Activated CD4-positive, alpha-beta T cell treated with anti-CD3 and anti-CD28 coated beads for 24 hours (primary cell): ENCODE measurements at regions not wholly inside any gene's neighbourhood (a gene's known extent, or its start where the extent isn't known, plus 50 kb on each side); places are given as distances from the start of the nearest gene placed in this dataset.

Source experiments
- DNase-seq, 2 donors: peaks; one replicate each; pipeline ENCODE4 v3.0.0-alpha.2; 2020; ENCODE audit warnings: low read depth in 2 of 2

DNA sequence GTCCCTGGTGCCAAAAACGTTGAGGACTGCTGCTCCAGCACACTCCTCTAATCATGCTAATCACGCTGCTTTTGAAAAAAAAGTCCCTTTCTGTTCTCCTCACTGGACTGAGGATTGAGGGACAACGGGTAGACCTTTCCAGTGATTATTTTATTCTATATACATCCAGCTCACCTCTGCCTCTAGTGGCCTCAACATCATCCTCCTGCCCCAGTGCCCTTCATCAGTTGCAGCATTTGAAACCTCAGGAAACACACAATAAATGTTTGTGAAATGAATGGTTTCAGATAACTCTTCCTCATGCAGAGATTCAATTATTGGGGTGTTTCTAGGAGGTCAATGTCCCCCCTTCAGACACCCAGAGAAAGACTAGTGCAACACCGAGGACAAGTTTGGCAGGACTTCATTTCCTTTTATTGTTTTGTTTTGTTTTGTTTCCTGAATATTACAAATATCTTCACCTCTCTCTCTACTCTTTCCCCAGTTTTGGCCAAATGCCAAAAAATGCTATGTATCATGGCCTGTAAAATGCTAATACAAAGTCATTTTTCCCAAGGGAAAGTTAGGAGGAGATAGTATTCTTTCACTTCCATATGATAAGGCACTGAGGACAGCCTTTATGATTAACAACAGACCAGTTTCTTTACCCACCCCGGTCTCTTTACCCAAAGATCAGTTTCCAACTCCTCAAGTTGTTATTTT is 460.1 kb upstream of the SLIT2 start:
- no peak for DNase-seq

DNA sequence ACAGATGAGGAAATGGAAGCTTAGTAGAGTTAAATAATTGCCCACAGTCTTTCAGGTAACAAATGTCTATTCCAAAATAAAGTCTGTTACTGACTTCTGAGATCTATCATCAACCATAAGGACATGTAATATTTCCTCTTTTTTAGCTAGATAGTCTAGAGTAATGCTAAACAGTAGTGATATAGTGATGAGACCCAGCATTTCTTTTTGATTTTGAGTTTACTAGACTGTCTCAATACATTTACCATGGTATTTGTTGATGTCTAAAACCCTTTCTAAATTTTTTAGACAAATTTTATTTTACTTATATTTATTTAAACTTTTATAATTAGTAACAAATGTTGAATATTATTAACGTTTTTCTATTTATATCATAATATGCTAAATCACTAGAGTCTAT is 465.1 kb upstream of the SLIT2 start:
- DNase-seq: no peak

DNA sequence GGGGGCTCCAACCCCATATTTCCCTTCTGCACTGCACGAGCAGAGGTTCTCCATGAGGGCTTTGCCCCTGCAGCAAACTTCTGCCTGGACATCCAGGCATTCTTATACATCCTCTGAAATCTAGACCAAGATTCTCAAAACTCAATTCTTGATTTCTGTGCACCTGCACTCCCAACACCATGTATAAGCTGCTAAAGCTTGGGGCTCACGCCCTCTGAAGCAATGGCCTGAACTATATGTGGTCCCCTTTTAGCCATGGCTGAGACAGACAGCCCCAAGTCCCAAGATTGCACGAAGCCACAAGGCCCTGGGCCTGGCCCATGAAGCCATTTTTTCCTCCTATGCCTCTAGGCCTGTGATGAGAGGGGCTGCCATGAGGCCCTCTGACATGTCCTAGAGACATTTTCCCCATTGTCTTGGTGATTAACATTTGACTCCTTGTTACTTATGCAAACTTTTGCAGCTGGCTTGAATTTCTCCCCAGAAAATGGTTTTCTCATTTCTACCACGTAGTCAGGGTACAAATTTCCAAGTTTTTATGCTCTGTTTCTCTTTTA is 468.0 kb upstream of the SLIT2 start:
- DNase-seq: no peak

DNA sequence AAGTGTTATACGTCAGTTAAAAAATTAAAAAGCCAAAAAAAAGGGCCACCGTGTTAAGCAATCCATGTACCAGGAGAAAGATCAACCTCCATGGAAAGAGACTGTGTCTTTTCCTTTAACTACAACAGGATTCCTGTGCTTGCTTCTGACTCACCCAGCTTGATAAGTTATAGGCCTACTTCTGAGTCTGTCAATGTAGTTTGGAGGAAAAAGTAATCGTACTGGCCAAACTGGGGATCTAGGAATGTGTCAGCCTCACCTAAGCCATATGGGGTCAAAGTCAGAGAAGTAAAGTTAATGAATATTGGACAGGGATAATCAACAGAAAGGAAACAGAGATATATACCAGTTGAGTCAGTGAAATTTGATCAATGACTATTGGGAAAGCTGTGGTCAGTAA is 470.8 kb upstream of the SLIT2 start:
- no peak for DNase-seq

DNA sequence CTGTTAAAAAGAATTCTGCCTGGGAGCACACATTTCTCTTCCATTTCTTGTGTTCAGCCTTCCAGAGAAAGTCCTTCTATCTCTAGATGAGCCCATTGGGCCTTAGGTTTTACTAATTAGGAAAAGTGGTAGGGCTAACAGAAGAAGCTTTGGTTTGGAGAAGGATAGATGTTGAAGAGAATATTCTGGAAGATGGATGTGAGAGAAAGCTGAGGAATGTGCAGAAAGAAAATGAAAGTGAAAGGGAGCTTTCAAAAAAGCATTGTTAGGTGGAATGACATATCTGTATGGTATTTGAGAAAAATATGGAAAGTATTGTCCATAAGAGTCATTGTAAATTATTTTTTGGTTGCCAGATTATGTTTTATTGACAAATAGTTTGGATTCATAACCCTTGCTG is 474.8 kb upstream of the SLIT2 start:
- DNase-seq: no peak

DNA sequence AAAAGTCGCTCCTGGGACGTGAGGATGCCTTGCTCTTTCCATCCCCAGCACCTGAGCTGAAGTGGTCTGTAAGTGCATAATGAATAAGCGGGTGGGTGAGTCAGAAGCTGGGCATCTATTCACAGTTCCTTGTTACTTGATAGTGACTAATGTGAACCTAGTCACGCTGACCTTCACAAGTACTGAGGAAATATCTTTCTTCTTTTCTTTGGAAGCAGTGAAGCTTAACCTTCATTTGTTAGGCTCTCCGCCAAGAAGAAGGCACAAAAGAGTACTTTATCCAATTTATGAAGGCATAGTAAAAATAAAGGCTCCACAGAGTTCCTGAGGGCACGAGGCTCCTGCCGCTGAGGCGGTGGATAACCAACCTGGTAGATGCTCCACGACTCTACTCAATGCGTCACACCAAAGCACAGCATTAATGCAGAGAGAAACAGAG is 475.7 kb upstream of the SLIT2 start:
- no peak for DNase-seq

DNA sequence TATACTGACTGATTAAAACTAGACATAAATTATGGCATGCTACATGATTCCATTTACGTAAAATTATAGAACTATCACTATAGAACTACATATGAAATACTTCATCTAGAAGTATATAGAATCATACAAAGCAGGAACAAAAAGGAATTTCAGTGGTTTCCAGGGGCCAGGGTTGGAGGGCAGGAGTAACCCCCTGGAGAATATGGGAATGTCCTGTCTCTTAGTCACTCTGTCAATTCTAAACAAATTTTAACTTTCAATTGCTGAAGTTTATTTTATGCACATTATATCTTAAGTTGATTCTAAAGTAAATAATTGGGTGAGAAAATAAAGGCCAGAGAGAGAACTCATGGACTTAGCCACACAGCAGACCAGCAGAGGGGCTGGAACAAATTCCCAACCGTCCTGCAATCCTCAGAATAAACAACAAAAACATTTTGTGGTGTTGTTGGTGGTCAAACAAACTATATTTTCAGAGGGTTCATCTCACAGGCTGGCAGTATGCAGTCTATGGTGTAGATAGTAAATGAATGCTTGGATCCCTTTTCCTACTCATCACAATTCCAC is 476.9 kb upstream of the SLIT2 start:
- no peak for DNase-seq

DNA sequence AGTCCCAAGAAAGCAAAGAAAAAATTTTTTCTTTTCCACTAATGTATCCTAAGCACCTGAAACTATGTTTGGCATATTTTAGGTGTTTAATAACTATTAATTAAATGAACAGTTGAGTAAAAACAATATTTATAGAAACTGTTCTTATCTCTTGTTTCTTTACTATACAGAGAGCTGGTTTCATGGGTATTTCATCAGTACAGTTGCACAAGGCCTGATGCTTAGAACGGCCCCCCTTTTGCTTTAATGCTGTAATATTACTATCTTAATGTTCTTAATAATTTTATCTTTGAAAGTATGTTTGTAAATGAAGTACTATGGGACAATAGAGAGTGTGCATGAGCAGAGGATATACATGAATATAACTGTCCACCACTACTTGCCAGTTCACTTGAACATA is 479.1 kb upstream of the SLIT2 start:
- no peak for DNase-seq

DNA sequence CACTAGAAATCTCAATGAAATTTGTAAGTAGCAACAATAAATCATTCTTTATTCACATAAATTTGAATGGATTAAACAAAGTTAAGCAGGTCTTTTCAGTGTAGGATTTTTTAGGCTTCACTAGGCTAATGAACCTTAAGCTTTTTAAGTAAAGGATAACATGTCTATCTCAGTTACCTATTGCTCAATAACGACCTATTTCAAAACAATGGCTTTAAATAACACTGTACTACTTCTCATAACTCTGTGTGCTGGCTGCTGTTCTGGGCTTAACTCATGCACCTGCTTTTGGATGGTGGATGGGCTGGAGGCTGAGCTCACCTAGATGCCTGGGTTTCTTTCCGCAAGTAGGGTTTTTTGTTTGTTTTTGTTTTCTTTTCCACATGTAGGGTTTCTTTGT is 495.0 kb upstream of the SLIT2 start:
- no peak for DNase-seq

DNA sequence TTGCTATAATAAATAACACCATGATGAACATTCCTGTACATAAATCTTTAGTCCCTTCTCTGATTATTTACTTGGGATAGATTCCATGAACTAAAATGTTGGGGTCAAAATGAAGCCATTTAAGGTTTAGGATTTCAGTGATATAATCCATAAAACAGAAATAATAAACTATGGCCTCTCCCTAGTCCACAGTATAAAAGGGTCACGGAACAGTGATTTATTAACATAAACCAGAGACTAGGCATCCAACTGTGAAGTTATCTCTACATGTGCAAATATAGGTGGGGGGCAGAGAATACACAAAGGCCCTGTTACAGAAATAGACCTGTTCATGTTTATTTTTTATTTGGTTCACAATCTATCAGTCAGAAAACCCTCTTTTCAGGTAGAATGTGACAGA is 499.1 kb upstream of the SLIT2 start:
- no peak for DNase-seq

DNA sequence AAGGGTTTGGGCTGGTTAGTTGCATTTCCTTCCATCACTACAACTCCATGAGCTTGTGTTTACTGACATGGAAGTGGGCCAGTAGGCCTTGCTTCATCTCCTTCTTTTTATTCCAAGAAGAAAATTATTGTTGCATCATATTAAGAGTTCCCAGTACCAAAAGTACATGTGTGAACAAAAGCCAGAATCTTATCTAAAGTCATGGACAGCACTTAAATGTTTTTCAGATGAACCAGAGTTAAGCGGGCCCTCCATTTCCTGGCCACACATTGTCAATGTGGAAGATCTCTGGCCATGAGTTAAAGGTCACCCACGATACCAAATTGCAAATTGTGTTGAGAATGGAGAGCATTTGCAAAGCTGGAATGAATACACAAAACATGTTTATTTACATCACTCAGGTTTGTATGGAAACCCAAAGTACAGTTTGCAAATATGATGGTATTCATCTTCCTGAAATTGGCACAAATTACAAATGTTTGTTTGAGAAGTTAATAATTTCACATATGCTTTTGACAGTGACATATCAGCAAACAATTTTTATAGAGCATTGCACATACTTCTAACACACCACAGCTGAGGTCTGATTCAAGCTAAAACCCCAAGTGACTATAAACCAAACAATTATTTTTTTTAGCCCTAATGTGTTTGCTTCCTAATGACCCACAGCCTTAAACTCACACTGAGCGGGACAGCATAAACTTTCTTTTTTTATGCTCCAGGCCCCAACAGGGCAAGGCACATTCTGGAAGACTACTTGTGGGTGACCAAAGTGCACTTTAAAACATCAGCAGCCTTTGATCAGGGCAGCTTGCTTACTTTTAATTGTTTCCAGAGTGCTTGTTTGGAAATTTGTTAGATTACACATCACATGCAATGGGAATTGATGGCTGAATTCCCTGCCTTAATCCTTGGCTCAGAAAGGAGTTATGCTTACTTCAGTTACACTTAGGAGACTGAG is 502.9 kb upstream of the SLIT2 start:
- no peak for DNase-seq

DNA sequence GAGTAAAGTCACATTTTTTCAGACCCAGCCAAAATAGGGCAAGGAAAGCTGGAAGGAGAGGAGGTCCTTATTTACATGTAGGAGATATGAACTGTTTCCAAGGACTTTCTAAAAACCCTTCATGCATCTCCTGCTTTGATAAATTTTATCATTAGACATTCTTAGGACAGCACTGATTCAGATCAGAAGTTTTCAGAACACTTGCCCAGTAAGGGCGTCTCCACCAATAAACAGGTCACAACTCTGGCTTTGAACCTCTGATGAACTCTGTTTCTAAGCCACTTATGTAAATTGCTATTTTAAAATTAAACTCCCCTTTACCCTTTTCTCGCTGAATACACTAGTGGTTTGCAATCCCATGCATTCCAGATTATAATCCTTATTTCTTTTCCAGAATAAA is 505.3 kb upstream of the SLIT2 start:
- no peak for DNase-seq

DNA sequence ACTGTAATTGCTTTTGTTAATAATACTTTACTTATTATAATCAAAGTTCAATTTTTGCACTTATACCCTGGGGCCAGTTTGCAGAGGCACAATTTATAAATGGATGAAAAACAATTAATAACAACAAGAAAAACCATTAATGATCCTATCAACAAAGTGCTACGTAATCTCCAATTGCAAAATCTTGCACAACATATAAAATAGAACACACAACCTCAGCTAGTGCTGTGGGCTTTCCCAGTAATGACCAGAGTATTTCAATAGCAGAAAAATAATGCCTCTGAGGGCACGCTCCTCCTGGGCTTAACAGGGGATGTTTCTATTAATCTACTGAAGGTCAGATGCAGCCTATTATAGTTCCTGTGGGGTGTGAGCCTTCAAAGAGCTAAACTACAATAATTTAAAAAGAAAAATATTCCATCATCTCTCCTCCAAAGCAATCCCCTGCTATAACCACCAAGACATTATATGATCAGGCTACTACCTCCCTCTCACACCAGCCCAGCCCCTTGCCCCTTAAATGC is 508.5 kb upstream of the SLIT2 start:
- no peak for DNase-seq

DNA sequence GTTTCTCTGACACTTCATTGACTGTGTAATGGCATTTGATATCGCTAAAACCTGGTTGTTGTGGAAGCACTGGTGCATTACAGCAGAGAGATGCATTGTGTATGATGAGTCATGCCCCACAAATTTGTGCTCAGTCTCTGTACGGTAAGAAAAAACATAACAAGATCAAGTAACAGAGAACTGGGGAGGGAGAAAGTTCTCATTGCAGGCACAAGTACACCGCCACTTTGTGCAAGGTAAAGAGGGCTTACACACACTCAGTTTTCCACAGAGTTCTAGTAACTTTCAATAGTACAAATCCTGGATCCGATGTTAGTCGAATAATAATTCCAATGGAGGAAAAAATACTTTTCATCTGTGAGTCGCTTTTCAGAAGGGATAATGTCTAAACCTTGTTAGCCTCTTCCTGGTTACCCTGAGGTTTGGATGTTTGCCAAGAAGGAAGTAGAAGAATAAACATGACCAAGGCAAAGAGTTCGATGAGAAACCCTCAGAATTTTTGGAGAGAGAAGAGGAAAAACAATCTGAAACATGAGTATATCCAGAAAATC is 512.5 kb upstream of the SLIT2 start:
- DNase-seq: no peak

DNA sequence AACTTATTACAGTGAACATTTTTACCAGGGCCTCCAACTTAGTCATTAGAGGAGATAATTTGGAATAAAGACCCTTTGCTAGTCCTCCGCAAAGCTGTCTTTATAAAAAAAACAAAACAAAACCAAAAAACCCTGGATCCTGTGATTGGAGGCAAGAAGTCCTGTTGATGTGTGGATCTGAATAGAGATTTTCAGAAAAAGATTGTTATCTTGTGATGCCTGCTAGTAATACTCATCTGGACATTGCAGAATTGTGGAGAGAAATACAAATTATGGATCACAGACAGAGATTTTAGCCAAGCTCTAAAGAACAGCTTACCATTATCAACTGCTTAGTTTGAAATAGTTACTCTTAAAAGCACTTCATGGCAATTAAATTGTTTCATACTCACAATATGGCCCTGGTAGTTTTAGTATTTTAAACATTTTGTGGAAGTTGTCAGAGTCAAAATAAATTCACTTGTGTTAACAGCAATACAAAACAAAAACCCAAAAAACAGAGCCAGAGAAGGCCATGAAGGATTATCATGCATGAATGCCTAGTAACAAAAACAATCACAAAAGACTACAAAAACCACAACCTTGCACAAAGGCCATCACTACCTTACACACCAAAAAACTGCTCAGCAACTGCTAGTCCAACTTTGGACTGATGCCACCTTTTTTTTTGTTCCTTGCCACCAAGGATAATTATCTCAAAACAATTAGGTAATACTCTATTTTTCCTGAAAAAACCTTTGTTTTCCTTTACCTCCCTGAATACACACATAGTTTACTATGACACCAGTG is 514.5 kb upstream of the SLIT2 start:
- no peak for DNase-seq

DNA sequence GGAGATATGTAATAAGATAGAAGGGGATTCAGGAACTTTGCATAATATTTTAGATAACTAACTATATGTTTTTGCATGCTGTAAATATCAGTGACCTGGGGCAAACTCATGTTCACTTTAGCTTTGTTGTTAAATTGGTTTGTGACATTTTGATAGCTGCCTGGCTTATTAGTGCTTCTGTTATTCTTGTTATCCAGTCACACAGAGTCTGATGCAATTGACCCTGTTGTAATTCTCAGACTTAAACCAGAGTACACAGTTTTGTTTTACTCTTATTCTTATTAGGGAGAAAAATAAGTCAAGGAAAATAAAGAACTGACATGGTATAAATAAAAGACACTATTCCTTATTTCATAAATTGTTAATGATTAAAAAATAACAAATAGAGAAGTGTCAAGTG is 516.7 kb upstream of the SLIT2 start:
- no peak for DNase-seq

DNA sequence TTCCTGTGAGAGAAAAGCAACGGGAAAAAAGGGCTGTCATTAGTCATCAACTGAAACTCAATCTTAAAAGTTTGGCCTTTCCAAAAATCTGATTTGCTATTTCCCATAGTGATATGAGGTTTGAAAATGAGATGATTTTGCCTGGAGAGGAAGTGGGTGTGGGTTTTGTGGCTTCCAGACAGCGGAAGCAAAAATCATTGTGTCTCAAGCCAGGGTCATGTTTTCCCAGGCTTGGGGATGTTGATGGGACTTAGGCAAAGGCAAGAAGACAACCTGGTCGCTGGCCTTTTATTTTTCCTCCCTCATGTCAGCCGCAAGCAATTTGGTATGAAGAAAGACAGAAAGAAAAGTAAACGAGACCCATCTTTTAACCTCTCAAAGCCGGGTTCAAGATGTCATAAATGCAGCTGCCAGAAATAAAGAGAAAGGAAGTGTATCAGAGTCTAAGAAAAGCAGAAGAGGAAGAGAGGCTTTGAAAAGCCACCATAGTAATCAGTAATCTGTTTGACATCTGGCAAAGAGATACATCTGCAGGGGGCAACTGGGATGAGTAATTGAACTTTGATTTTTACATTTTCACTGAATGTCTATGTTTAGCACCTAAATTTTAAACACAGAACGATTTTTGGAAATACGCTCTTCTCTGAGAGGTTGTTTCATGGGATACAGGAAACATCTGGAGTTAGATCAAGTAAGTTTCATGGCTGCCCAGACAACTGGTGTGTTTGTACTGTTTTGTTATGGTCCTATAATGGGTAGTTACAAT is 521.6 kb upstream of the SLIT2 start:
- DNase-seq: no peak

DNA sequence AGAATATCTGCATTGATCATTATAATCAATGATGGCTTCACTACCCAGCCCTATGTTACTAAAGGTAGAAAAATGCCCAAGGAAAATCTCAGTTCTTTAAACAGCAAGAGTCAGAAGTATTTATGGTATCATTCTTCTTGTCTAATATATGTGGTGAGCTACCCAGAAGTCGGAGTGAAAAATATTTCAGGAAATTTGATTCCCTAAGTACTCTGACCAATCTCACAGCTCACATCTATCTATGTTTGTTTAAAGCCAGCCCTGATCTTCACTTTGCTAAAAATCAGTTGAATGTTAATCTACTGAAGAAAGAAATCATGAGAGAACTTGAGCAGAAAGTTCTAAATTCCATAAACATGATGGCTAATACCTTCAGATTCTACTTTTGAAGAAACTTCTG is 522.9 kb upstream of the SLIT2 start:
- DNase-seq: no peak

DNA sequence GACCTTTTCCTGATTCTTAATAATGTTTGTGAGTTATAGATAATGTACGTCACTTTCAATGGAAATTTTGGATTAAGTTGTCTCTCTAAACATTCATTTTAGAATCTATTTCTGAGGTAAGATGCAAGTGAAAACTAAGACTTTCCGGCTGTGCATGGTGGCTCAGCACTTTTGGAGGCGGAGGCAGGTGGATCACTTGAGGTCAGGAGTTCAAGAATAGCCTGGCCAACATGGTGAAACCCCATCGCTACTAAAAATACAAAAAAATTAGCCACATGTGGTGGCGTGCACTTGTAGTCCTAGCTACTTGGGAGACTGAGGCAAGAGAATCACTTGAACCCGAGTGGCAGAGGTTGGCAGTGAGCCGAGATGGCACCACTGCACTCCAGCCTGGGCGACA is 524.6 kb upstream of the SLIT2 start:
- no peak for DNase-seq

DNA sequence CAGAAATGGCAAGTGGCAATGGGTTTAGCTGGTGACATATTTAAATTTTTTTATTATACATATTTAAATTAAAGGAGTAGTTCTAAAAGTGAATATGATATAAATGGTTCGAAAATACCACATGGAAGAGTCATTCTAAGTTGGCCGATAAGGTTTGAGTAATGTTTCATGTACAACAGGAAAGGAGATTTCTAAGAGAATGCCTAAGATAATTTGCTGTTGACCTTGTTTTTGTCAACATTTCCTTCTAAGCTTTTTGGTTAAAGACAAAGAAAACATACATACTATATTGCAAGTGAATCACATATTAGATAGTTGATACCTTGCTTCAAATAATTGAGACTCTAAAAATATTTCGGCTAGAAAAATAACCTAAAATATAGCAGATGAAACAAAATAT is 526.6 kb upstream of the SLIT2 start:
- DNase-seq: no peak
